SK-N-SH (cell line): ENCODE measurements at regions not wholly inside any gene's neighbourhood (a gene's known extent, or its start where the extent isn't known, plus 50 kb on each side); places are given as distances from the start of the nearest gene placed in this dataset.

Experiments
- CTCF ChIA-PET: fragments of 300-600, 350-600 bp; formaldehyde crosslinking; extraction: SDS; loops from one replicate; lab custom pipeline; 2021; lab: Yijun Ruan, JAX
- POLR2A ChIA-PET: fragments of 350-600 bp; sonication (Branson Sonifier 250); formaldehyde crosslinking; extraction: SDS; loops from one replicate; lab custom pipeline; 2020; ENCODE audit warnings: antibody characterized with exemption, inconsistent platforms; lab: Yijun Ruan, JAX
- DNase-seq: peaks from one replicate; pipeline ENCODE4 v3.0.0; 2012
- H2AFZ ChIP-seq: fragments of 200-600 bp; sonication (generic); 2 replicates; pipeline ENCODE4 v1.8.1; 2016; ENCODE audit warnings: antibody characterized with exemption, mild to moderate bottlenecking, low read depth
- H3F3A ChIP-seq: fragments of 200-600 bp; sonication (generic); replicated peaks from 2 replicates; pipeline ENCODE3; 2016; ENCODE audit warnings: antibody characterized with exemption, mild to moderate bottlenecking; ENCODE audit not compliant: insufficient read depth
- H3K27ac ChIP-seq, 2 experiments: fragments of 200-500 bp in 1 of 2; fragments of 200-600 bp in 1 of 2; sonication (Bioruptor generic) in 1 of 2; sonication (generic), shearing (Covaris generic) in 1 of 2; 2 replicates each; pipeline versions ENCODE4 v1.5.1 to v1.6.1; 2014 to 2016; ENCODE audit warnings: low read depth in 2 of 2, inconsistent platforms in 1 of 2, low read length in 1 of 2, mild to moderate bottlenecking in 1 of 2, mixed read lengths in 1 of 2
- H3K27me3 ChIP-seq: fragments of 200-600 bp; sonication (generic), shearing (Covaris generic); 2 replicates; pipeline ENCODE4 v1.6.1; 2016; ENCODE audit warnings: mixed run types; ENCODE audit not compliant: insufficient read depth
- H3K36me3 ChIP-seq, 2 experiments: fragments of 200-500 bp in 1 of 2; fragments of 200-600 bp in 1 of 2; sonication (Bioruptor generic) in 1 of 2; sonication (generic) in 1 of 2; replicated peaks in 1 of 2; 2 replicates each; pipeline versions ENCODE3 to v1.5.1; 2014 to 2016; ENCODE audit warnings: low read length in 1 of 2, mild to moderate bottlenecking in 1 of 2; ENCODE audit not compliant: insufficient read depth in 2 of 2, control insufficient read depth in 1 of 2
- H3K4me1 ChIP-seq, 2 experiments: fragments of 200-500 bp in 1 of 2; fragments of 200-600 bp in 1 of 2; sonication (Bioruptor generic) in 1 of 2; sonication (generic), shearing (Covaris generic) in 1 of 2; 2 replicates each; pipeline versions ENCODE4 v1.5.1 to v1.6.1; 2014 to 2016; ENCODE audit warnings: low read depth in 1 of 2, low read length in 1 of 2, mixed run types in 1 of 2; ENCODE audit not compliant: insufficient read depth in 2 of 2, control insufficient read depth in 1 of 2
- H3K4me2 ChIP-seq: fragments of 200-600 bp; sonication (generic), shearing (Covaris generic); 2 replicates; pipeline ENCODE4 v1.6.1; 2017; ENCODE audit warnings: mixed run types
- H3K4me3 ChIP-seq, 2 experiments: fragments of 200-500 bp in 1 of 2; fragments of 200-600 bp in 1 of 2; sonication (Bioruptor generic) in 1 of 2; sonication (generic), shearing (Covaris generic) in 1 of 2; 2 replicates each; pipeline versions ENCODE4 v1.5.1 to v1.8.1; 2014 to 2016; ENCODE audit warnings: low read depth in 2 of 2, inconsistent platforms in 1 of 2, low read length in 1 of 2, mild to moderate bottlenecking in 1 of 2, mixed read lengths in 1 of 2, moderate library complexity in 1 of 2
- H3K79me2 ChIP-seq: fragments of 200-600 bp; sonication (generic); 2 replicates; pipeline ENCODE4 v1.8.1; 2017; ENCODE audit warnings: mild to moderate bottlenecking; ENCODE audit not compliant: insufficient read depth
- H3K9ac ChIP-seq: fragments of 200-600 bp; sonication (generic); 2 replicates; pipeline ENCODE4 v1.6.1; 2017; ENCODE audit warnings: mixed run types
- H3K9me2 ChIP-seq: fragments of 200-600 bp; sonication (generic); 2 replicates; pipeline ENCODE4 v1.6.1; 2017; ENCODE audit warnings: mixed run types
- H3K9me3 ChIP-seq: fragments of 200-600 bp; sonication (generic); 2 replicates; pipeline ENCODE4 v1.6.1; 2017; ENCODE audit warnings: mixed run types, mild to moderate bottlenecking, moderate library complexity
- H4K20me1 ChIP-seq: fragments of 200-600 bp; sonication (generic); 2 replicates; pipeline ENCODE4 v1.6.1; 2017; ENCODE audit warnings: mild to moderate bottlenecking, mixed run types; ENCODE audit not compliant: insufficient read depth
- CHD2 ChIP-seq: fragments of 150-350 bp; IDR thresholded peaks from 2 replicates; pipeline ENCODE4 v1.6.1; 2018; ENCODE audit warnings: low read length; ENCODE audit not compliant: partially characterized antibody
- ELF1 ChIP-seq: IDR thresholded peaks from 2 replicates; pipeline ENCODE4 v1.4.0; 2012
- FOSL2 ChIP-seq: IDR thresholded peaks from 2 replicates; pipeline ENCODE4 v1.4.0; 2012; ENCODE audit warnings: low read depth, mild to moderate bottlenecking, moderate library complexity, borderline replicate concordance
- FOXJ3 ChIP-seq: sonication (generic); formaldehyde crosslinking; IDR thresholded peaks from 2 replicates; pipeline ENCODE4 v1.5.1; 2020; ENCODE audit warnings: mild to moderate bottlenecking, missing genetic modification reagents
- FOXM1 ChIP-seq: IDR thresholded peaks from 2 replicates; pipeline ENCODE4 v1.4.0; 2012; ENCODE audit warnings: low read depth, mild to moderate bottlenecking
- GABPA ChIP-seq: IDR thresholded peaks from 2 replicates; pipeline ENCODE4 v1.4.0; 2012; ENCODE audit warnings: low read depth, mild to moderate bottlenecking
- IRF3 ChIP-seq: fragments of 150-350 bp; IDR thresholded peaks from 2 replicates; pipeline ENCODE4 v1.6.1; 2016; ENCODE audit warnings: mild to moderate bottlenecking, low read depth, low read length
- MAX ChIP-seq: IDR thresholded peaks from 2 replicates; pipeline ENCODE4 v1.4.0; 2012; ENCODE audit warnings: low read depth
- MEF2A ChIP-seq: IDR thresholded peaks from 2 replicates; pipeline ENCODE4 v1.4.0; 2012; ENCODE audit warnings: low read depth, borderline replicate concordance
- MXI1 ChIP-seq: IDR thresholded peaks from 2 replicates; pipeline ENCODE4 v1.6.1; 2012; ENCODE audit warnings: mild to moderate bottlenecking, low read depth, low read length, improper control_type of control experiment
- NRF1 ChIP-seq: IDR thresholded peaks from 2 replicates; pipeline ENCODE4 v1.6.1; 2012; ENCODE audit warnings: low read depth, mild to moderate bottlenecking, low read length
- PBX3 ChIP-seq: IDR thresholded peaks from 2 replicates; pipeline ENCODE4; 2012
- POLR2AphosphoS5 ChIP-seq: IDR thresholded peaks from 2 replicates; pipeline ENCODE4 v1.6.1; 2012; ENCODE audit warnings: low read depth, low read length
- RFX5 ChIP-seq: IDR thresholded peaks from 2 replicates; pipeline ENCODE4 v1.6.1; 2012; ENCODE audit warnings: mild to moderate bottlenecking, improper control_type of control experiment, low read length
- RXRA ChIP-seq: IDR thresholded peaks from 2 replicates; pipeline ENCODE4 v1.4.0; 2012; ENCODE audit warnings: low read depth, mild to moderate bottlenecking, borderline replicate concordance
- SIN3A ChIP-seq: IDR thresholded peaks from 2 replicates; pipeline ENCODE4 v1.6.1; 2012; ENCODE audit warnings: low read depth, mild to moderate bottlenecking, low read length, moderate library complexity, borderline replicate concordance
- SMC3 ChIP-seq: IDR thresholded peaks from 2 replicates; pipeline ENCODE4 v1.6.1; 2012; ENCODE audit warnings: low read depth, low read length, improper control_type of control experiment
- TEAD4 ChIP-seq: IDR thresholded peaks from 2 replicates; pipeline ENCODE4 v1.4.0; 2012; ENCODE audit warnings: mild to moderate bottlenecking, borderline replicate concordance; ENCODE audit not compliant: insufficient read depth
- USF1 ChIP-seq: IDR thresholded peaks from 2 replicates; pipeline ENCODE4 v1.4.0; 2012; ENCODE audit warnings: low read depth, borderline replicate concordance
- USF2 ChIP-seq: fragments of 150-350 bp; IDR thresholded peaks from 2 replicates; pipeline ENCODE4 v1.6.1; 2017; ENCODE audit warnings: antibody characterized with exemption, low read length, low read depth, borderline replicate concordance
- YY1 ChIP-seq: IDR thresholded peaks from 2 replicates; pipeline ENCODE4 v1.4.0; 2012; ENCODE audit warnings: low read depth, mild to moderate bottlenecking
- WGBS: methylation state at CpG from one replicate; pipeline ENCODE4 v1.1.6; 2017; ENCODE audit warnings: low lambda C conversion rate; 5-methylcytosine and 5-hydroxymethylcytosine counted together

- no peak for TF ChIP-seq USF1
Observed at GRCh38 chr21:31594726-31595125, 64.8 kb upstream of the SOD1 start (continued).

GRCh38 chr21:31594279-31594678, 65.2 kb upstream of the SOD1 start:
- Histone ChIP-seq H3K27ac (no peak overlapping the region), H3K79me2 (no peaks in the 10 kb centered on the region), H2AFZ (no peak overlapping the region), H3K9me3 (no peaks in the 10 kb centered on the region), H4K20me1 (no peaks in the 10 kb centered on the region), H3K4me1 (no peaks in the 10 kb centered on the region), H3K27me3 (no peaks in the 10 kb centered on the region), H3K9ac (no peak overlapping the region), H3K4me2 (no peak overlapping the region), H3F3A (no peaks in the 10 kb centered on the region), H3K4me3 (no peak overlapping the region), H3K9me2 (no peaks in the 10 kb centered on the region), H3K36me3 (no peaks in the 10 kb centered on the region)
- WGBS: 25% methylated on average over 3 of the region's 3 CpGs
- DNase-seq: no peak
- CTCF ChIA-PET: interaction anchor here (0.8 to 2.9 kb wide), 4 partner anchors 8 to 396 kb away, joined by 3 to 20 read pairs (median 4); no protein-coding TSS in a partner anchor
- TF ChIP-seq POLR2AphosphoS5 (no peak), USF2 (no peak), TEAD4 (no peak), NRF1 (no peak), SIN3A (no peak), PBX3 (no peak), CHD2 (no peak), RXRA (no peak), MEF2A (no peak), ELF1 (no peak), FOXJ3 (CRISPR knock-in tag) (no peak), MXI1 (no peak), FOSL2 (no peak), YY1 (no peak), RFX5 (no peak), FOXM1 (no peak), MAX (no peak), IRF3 (no peak), GABPA (no peak), SMC3 (no peak)
- POLR2A ChIA-PET: no interaction called here
